WTC11 (cell line): ENCODE measurements at regions not wholly inside any gene's neighbourhood (a gene's known extent, or its start where the extent isn't known, plus 50 kb on each side); places are given as distances from the start of the nearest gene placed in this dataset.

Experiments
- ATAC-seq: fragments of 200-7000 bp; cut with Tn5 transposase; 2 replicates; pipeline ENCODE4 v1.10.0; 2021; ENCODE audit warnings: mild to moderate bottlenecking, moderate library complexity
- CTCF ChIA-PET: fragments of 300-600 bp; sonication (Branson Sonifier 250); formaldehyde crosslinking; loops from one replicate; lab custom pipeline; 2021; ENCODE audit warnings: antibody characterized with exemption; lab: Charles Lee
- POLR2A ChIA-PET: fragments of 350-600 bp; sonication (Branson Sonifier 250); formaldehyde crosslinking; loops from one replicate; lab custom pipeline; 2021; ENCODE audit warnings: antibody characterized with exemption; lab: Charles Lee
- DNase-seq: peaks from one replicate; pipeline ENCODE4 v3.0.0; 2021; ENCODE audit warnings: low spot score
- H3K27ac Mint-ChIP-seq: 2 replicates; pipeline ENCODE4 v1.8.0; 2021; ENCODE audit warnings: mixed read lengths
- H3K27me3 Mint-ChIP-seq: 2 replicates; pipeline ENCODE4 v1.8.0; 2021; ENCODE audit warnings: low read depth, mild to moderate bottlenecking, moderate library complexity, mixed read lengths
- H3K36me3 Mint-ChIP-seq: 2 replicates; pipeline ENCODE4 v1.8.0; 2021; ENCODE audit warnings: mixed read lengths
- H3K4me1 Mint-ChIP-seq: 2 replicates; pipeline ENCODE4 v1.8.0; 2022; ENCODE audit warnings: mixed read lengths
- H3K4me3 Mint-ChIP-seq: 2 replicates; pipeline ENCODE4 v1.8.0; 2021; ENCODE audit warnings: mild to moderate bottlenecking, moderate library complexity, mixed read lengths
- H3K9me3 Mint-ChIP-seq: 2 replicates; pipeline ENCODE4 v1.8.0; 2021; ENCODE audit warnings: mixed read lengths
- ATF6 ChIP-seq: sonication (generic); formaldehyde crosslinking; IDR thresholded peaks from 2 replicates; pipeline ENCODE4 v1.8.1; 2023; ENCODE audit warnings: mild to moderate bottlenecking, missing genetic modification reagents
- CBFB ChIP-seq: sonication (generic); formaldehyde crosslinking; IDR thresholded peaks from 2 replicates; pipeline ENCODE4 v1.8.1; 2022; ENCODE audit warnings: mild to moderate bottlenecking, low read depth, missing genetic modification reagents
- E2F4 ChIP-seq: sonication (generic); formaldehyde crosslinking; IDR thresholded peaks from 2 replicates; pipeline ENCODE4 v1.8.1; 2022; ENCODE audit warnings: low read depth, mild to moderate bottlenecking, moderate library complexity, missing genetic modification reagents, borderline replicate concordance
- ETV6 ChIP-seq: sonication (generic); formaldehyde crosslinking; IDR thresholded peaks from 2 replicates; pipeline ENCODE4 v1.8.1; 2022; ENCODE audit warnings: mild to moderate bottlenecking, missing genetic modification reagents
- FOXK1 ChIP-seq: sonication (generic); formaldehyde crosslinking; IDR thresholded peaks from 2 replicates; pipeline ENCODE4 v1.8.0; 2022; ENCODE audit warnings: mild to moderate bottlenecking, moderate library complexity, missing genetic modification reagents
- FOXP4 ChIP-seq: sonication (generic); formaldehyde crosslinking; IDR thresholded peaks from 2 replicates; pipeline ENCODE4 v1.8.0; 2022; ENCODE audit warnings: mild to moderate bottlenecking, missing genetic modification reagents
- GRHL2 ChIP-seq: fragments of 250-450 bp; sonication (Bioruptor Pico); IDR thresholded peaks from 2 replicates; pipeline ENCODE4 v1.8.0; 2022; ENCODE audit warnings: mild to moderate bottlenecking, moderate library complexity; ENCODE audit not compliant: insufficient replicate concordance, severe bottlenecking
- JAZF1 ChIP-seq: fragments of 250-450 bp; sonication (Bioruptor Pico); IDR thresholded peaks from 2 replicates; pipeline ENCODE4 v1.9.0; 2021; ENCODE audit warnings: moderate library complexity, mild to moderate bottlenecking, inconsistent platforms
- JUN ChIP-seq: sonication (generic); formaldehyde crosslinking; IDR thresholded peaks from 2 replicates; pipeline ENCODE4 v1.8.0; 2023; ENCODE audit warnings: mild to moderate bottlenecking, missing genetic modification reagents
- MLX ChIP-seq: sonication (generic); formaldehyde crosslinking; IDR thresholded peaks from 2 replicates; pipeline ENCODE4 v1.8.1; 2023; ENCODE audit warnings: mild to moderate bottlenecking, missing genetic modification reagents, moderate library complexity
- NR2C2 ChIP-seq: sonication (generic); formaldehyde crosslinking; IDR thresholded peaks from 2 replicates; pipeline ENCODE4 v1.8.0; 2022; ENCODE audit warnings: mild to moderate bottlenecking, missing genetic modification reagents
- PRDM15 ChIP-seq: sonication (generic); formaldehyde crosslinking; IDR thresholded peaks from 2 replicates; pipeline ENCODE4 v1.8.0; 2022; ENCODE audit warnings: missing genetic modification reagents
- PRRX2 ChIP-seq: fragments of 250-450 bp; sonication (Bioruptor Pico); IDR thresholded peaks from 2 replicates; pipeline ENCODE4 v1.8.0; 2021; ENCODE audit warnings: mild to moderate bottlenecking
- RELA ChIP-seq: sonication (generic); formaldehyde crosslinking; IDR thresholded peaks from 2 replicates; pipeline ENCODE4 v1.8.1; 2022; ENCODE audit warnings: missing genetic modification reagents, mild to moderate bottlenecking, borderline replicate concordance
- RORB ChIP-seq: fragments of 250-450 bp; sonication (Bioruptor Pico); IDR thresholded peaks from 2 replicates; pipeline ENCODE4 v1.9.0; 2021; ENCODE audit warnings: mild to moderate bottlenecking
- SMAD4 ChIP-seq: sonication (generic); formaldehyde crosslinking; IDR thresholded peaks from 2 replicates; pipeline ENCODE4 v1.8.0; 2022; ENCODE audit warnings: mild to moderate bottlenecking, missing genetic modification reagents
- ZMAT4 ChIP-seq: fragments of 250-450 bp; sonication (Bioruptor Pico); IDR thresholded peaks from 2 replicates; pipeline ENCODE4 v1.9.0; 2021; ENCODE audit warnings: mild to moderate bottlenecking
- ZNF121 ChIP-seq: sonication (generic); formaldehyde crosslinking; IDR thresholded peaks from 2 replicates; pipeline ENCODE4 v1.8.0; 2023; ENCODE audit warnings: missing genetic modification reagents
- ZNF396 ChIP-seq: fragments of 250-450 bp; sonication (Bioruptor Pico); IDR thresholded peaks from 2 replicates; pipeline ENCODE4 v1.8.0; 2021; ENCODE audit warnings: mild to moderate bottlenecking, moderate library complexity, borderline replicate concordance
- ZNF423 ChIP-seq: fragments of 250-450 bp; sonication (Bioruptor Pico); IDR thresholded peaks from 2 replicates; pipeline ENCODE4 v2.1.2; 2022; ENCODE audit warnings: mild to moderate bottlenecking, moderate library complexity
- ZNF532 ChIP-seq: fragments of 250-450 bp; sonication (Bioruptor Pico); IDR thresholded peaks from 2 replicates; pipeline ENCODE4 v1.9.0; 2021; ENCODE audit warnings: mild to moderate bottlenecking, borderline replicate concordance

- ChIA-PET POLR2A (no interaction called here), CTCF (interaction anchor here (0.6 kb wide), 1 partner anchor 42 kb away, joined by 3 read pairs; no protein-coding TSS in a partner anchor)
- ATAC-seq (no peak), DNase-seq (no peak)
- no peak overlapping the region for H3K4me3 Mint-ChIP-seq
- H3K27me3 Mint-ChIP-seq, result no peaks in the 10 kb centered on the region; the same call in 1 of the 2 replicates
- H3K27ac Mint-ChIP-seq, result no peak overlapping the region
- TF ChIP-seq FOXP4 (no peak), E2F4 (CRISPR knock-in tag) (no peak), GRHL2 (CRISPR knock-in tag) (no peak), NR2C2 (CRISPR knock-in tag) (no peak), ATF6 (CRISPR knock-in tag) (no peak), ETV6 (CRISPR knock-in tag) (no peak), ZNF121 (CRISPR knock-in tag) (no peak), CBFB (CRISPR knock-in tag) (no peak)
- no peaks in the 10 kb centered on the region for H3K4me1 Mint-ChIP-seq
- H3K36me3 Mint-ChIP-seq, result peaks cover 19% of the 10 kb centered on the region
- H3K9me3 Mint-ChIP-seq, result peaks cover 26% of the 10 kb centered on the region
These were observed 109.4 kb downstream of the FEM1C start for GRCh38 chr5:115435065-115435777.

- ChIA-PET POLR2A (no interaction called here), CTCF (no interaction called here)
- Mint-ChIP-seq H3K4me3 (no peak overlapping the region), H3K9me3 (peaks cover 13% of the 10 kb centered on the region), H3K4me1 (peaks cover 2% of the 10 kb centered on the region), H3K27ac (no peak overlapping the region), H3K27me3 (no peaks in the 10 kb centered on the region; the same call in 1 of the 2 replicates), H3K36me3 (peaks cover 8% of the 10 kb centered on the region)
- no peak for ATAC-seq
- no peak for DNase-seq
- no peak for TF ChIP-seq JUN (CRISPR knock-in tag)
- no peak for TF ChIP-seq ETV6 (CRISPR knock-in tag)
- TF ChIP-seq RORB, result no peak
- no peak for TF ChIP-seq ZNF396 (CRISPR knock-in tag)
- TF ChIP-seq RELA, result no peak
- TF ChIP-seq MLX (CRISPR knock-in tag), result no peak
- TF ChIP-seq JAZF1, result no peak
- no peak for TF ChIP-seq PRRX2 (CRISPR knock-in tag)
- TF ChIP-seq ZNF423, result no peak
- no peak for TF ChIP-seq SMAD4 (CRISPR knock-in tag)
- TF ChIP-seq ZNF532, result no peak
- TF ChIP-seq FOXK1 (CRISPR knock-in tag), result no peak
- no peak for TF ChIP-seq ZMAT4 (CRISPR knock-in tag)
- TF ChIP-seq PRDM15, result no peak
These were observed 110.7 kb downstream of the FEM1C start for GRCh38 chr5:115433918-115434317.
